BJ (cell line): ENCODE measurements at regions not wholly inside any gene's neighbourhood (a gene's known extent, or its start where the extent isn't known, plus 50 kb on each side); places are given as distances from the start of the nearest gene placed in this dataset.

Experiments used
- CTCF ChIA-PET: fragments of 350-600 bp; formaldehyde crosslinking; extraction: SDS; loops from one replicate; lab custom pipeline; 2021; ENCODE audit warnings: antibody characterized with exemption, inconsistent platforms; lab: Yijun Ruan, JAX
- POLR2A ChIA-PET: fragments of 300-600 bp; sonication (Branson Sonifier 250); formaldehyde crosslinking; extraction: SDS; loops from one replicate; lab custom pipeline; 2021; ENCODE audit warnings: antibody characterized with exemption; lab: Charles Lee
- DNase-seq: peaks from one replicate; pipeline ENCODE4 v3.0.0-alpha.2; 2011; ENCODE audit warnings: low read depth
- H3K27me3 ChIP-seq: 2 replicates; pipeline ENCODE4 v1.6.0; 2011; ENCODE audit warnings: low read length; ENCODE audit not compliant: control insufficient read depth, insufficient read depth
- H3K36me3 ChIP-seq: 2 replicates; pipeline ENCODE4 v1.5.1; 2011; ENCODE audit warnings: low read length; ENCODE audit not compliant: control insufficient read depth, insufficient read depth
- H3K4me3 ChIP-seq: 2 replicates; pipeline ENCODE4 v1.5.1; 2011; ENCODE audit warnings: low read depth, mild to moderate bottlenecking, control low read depth, low read length
- CTCF ChIP-seq: IDR thresholded peaks from 2 replicates; pipeline ENCODE4 v1.5.1; 2011; ENCODE audit warnings: low read depth, mild to moderate bottlenecking, control low read depth, inconsistent platforms, low read length, moderate library complexity; ENCODE audit not compliant: insufficient read depth

- Histone ChIP-seq H3K36me3 (no peaks in the 10 kb centered on the region), H3K27me3 (no peaks in the 10 kb centered on the region), H3K4me3 (no peak overlapping the region)
- no peak for TF ChIP-seq CTCF
- ChIA-PET POLR2A (no interaction called here), CTCF (no interaction called here)
- DNase-seq: no peak
These were observed 214.6 kb upstream of the HTR2A start for GRCh38 chr13:47111499-47111898.

- no peak for TF ChIP-seq CTCF
- no peaks in the 10 kb centered on the region for H3K36me3 ChIP-seq
- no peaks in the 10 kb centered on the region for H3K27me3 ChIP-seq
- ChIA-PET POLR2A (no interaction called here), CTCF (no interaction called here)
- no peak overlapping the region for H3K4me3 ChIP-seq
- DNase-seq: no peak
These were observed 214.0 kb upstream of the HTR2A start for GRCh38 chr13:47110833-47111240.

- ChIA-PET POLR2A (no interaction called here), CTCF (no interaction called here)
- Histone ChIP-seq H3K4me3 (no peak overlapping the region), H3K36me3 (no peaks in the 10 kb centered on the region), H3K27me3 (no peaks in the 10 kb centered on the region)
- TF ChIP-seq CTCF: no peak
- no peak for DNase-seq
These were observed 213.3 kb upstream of the HTR2A start for GRCh38 chr13:47110141-47110540.

DNA sequence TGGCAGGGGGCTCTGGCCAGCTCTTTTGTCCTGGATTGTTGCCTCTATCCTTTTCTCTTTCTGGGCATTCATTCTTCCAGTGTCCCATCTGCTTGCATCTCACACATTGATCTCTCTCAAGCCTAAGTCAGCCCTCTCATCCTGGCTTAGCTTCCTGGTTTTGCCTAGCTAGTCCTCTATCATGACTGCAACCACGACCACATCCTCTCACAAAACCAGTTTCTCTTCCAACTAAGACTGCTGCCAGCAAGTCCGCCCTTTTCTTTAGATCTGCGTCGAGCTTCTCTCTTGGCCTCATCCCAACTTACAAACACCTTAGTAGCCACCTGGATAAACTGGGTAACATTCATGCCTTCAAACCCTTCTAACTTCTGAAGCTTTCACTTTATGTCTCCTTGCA, 212.2 kb upstream of the HTR2A start:
- H3K4me3 ChIP-seq: no peak overlapping the region
- no peaks in the 10 kb centered on the region for H3K27me3 ChIP-seq
- no peak for TF ChIP-seq CTCF
- H3K36me3 ChIP-seq: no peaks in the 10 kb centered on the region
- ChIA-PET CTCF (no interaction called here), POLR2A (no interaction called here)
- DNase-seq: no peak

DNA sequence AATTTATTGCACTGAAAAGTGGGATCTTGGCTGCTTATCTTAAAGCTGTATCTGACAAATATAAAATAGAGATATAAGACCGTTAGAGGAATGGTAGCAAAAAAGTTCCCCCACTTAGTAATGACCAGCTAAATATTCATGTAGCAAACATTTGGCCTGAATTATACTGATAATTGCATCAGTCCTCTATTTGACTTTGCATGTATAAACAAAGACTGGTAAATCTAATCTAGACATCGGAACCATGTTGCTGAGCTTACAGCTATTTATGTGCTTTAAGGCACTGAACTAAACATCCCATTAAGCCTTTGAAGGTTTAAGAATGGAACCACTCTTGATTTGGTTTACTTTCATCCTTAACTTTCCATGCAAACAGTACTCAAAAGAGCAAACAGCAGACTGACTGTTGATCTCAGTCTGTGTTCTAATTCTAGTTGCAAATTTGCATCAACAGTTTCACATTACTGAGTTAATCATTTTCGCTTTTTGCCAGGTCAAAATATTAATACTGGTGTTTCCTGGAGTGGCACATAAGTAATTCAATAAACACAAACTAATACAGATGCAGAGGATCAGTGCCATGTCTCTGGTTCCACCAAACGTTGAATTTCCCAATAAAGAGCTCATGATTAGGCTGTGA, 203.5 kb upstream of the HTR2A start:
- no peak for DNase-seq
- no peak overlapping the region for H3K4me3 ChIP-seq
- CTCF ChIA-PET: no interaction called here
- no peak for TF ChIP-seq CTCF
- H3K36me3 ChIP-seq: no peaks in the 10 kb centered on the region
- POLR2A ChIA-PET: no interaction called here
- no peaks in the 10 kb centered on the region for H3K27me3 ChIP-seq
